ENCODE measurements at regions not wholly inside any gene's neighbourhood (a gene's known extent, or its start where the extent isn't known, plus 50 kb on each side); places are given as distances from the start of the nearest gene placed in this dataset.
"Not testable (repeated sequence)": the region's sequence is repeated elsewhere in the genome, so short reads cannot be mapped to it uniquely, and the experiment has no call there.

- ATAC-seq = no peak
- no peak for DNase-seq
- intact Hi-C loops (cut with micrococcal nuclease) = no loop called here
Observed at GRCh38 chr2:124967325-124967724, 942.2 kb downstream of the CNTNAP5 start.

DNA sequence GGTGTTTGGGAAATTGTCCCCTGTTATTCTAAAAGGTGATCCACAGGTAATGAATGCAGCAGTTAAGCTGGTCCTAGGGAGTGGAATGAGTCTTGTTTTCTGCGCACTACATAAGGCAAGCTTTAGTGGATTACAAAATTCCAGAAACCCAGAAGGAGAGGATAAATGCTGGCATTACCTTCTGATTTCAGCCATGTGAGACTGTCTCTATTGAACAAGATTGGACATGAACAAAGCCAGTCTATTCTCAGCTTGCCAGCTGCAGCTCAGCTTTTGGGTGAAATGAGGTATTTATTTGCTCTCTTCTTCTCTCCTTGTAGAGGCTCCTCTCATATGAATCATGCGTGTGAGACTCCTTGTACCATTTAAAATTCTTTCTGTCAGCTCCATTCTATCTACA lies 944.9 kb downstream of the CNTNAP5 start:
- DNase-seq (no peak), ATAC-seq (no peak)
- intact Hi-C loops (cut with micrococcal nuclease) = no loop called here

GRCh38 chr2:124973396-124973795 lies 948.3 kb downstream of the CNTNAP5 start:
- intact Hi-C loops (cut with micrococcal nuclease) = no loop called here
- no peak for DNase-seq
- no peak for ATAC-seq

DNA sequence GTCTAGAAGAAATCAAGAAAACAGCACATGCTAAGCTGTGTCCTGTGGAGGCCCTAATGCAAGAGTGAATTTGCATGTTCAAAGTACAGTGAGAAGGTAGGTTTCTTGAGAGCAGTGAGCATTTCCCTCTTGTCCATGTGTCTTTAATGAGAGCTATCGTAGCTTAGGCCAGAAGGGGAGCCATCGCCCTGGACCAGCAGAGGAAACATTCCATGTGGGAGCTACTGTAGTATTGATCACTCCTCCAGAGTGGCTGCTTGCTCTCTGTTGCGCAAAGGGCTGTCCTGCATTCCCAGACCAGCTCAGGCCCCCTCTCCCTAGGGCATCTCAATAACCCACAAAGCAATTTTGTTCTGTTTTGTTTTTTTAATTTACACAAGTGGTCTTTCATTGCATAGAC lies 950.1 kb downstream of the CNTNAP5 start:
- intact Hi-C loops (cut with micrococcal nuclease) = no loop called here
- ATAC-seq (no peak), DNase-seq (no peak)

GRCh38 chr2:124975648-124976047 lies 950.6 kb downstream of the CNTNAP5 start:
- DNase-seq (no peak), ATAC-seq (no peak)
- intact Hi-C loops (cut with micrococcal nuclease) = no loop called here

GRCh38 chr2:124978597-124978996 lies 953.5 kb downstream of the CNTNAP5 start:
- DNase-seq (no peak), ATAC-seq (no peak)
- intact Hi-C loops (cut with micrococcal nuclease) = no loop called here

DNA sequence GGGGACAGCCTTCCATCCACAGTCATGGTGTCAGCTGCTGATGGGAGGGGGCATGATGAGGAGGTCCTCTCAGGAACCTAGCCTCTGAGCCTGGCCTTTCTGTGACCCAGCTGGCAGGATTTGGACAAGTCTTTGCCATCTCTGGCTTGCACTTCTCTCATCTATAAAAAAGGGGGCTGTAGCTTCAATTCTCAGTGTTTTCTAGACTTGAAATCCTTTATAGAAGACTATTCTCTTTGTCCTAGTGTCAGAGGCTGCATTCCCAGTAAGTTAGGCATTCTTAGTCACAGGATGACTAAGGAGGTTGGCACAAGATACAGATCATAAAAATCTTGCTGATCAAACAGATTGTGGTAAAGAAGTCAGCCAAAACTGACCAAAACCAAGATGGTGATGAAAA lies 958.5 kb downstream of the CNTNAP5 start:
- intact Hi-C loops (cut with micrococcal nuclease) = no loop called here
- ATAC-seq (no peak), DNase-seq (no peak)

DNA sequence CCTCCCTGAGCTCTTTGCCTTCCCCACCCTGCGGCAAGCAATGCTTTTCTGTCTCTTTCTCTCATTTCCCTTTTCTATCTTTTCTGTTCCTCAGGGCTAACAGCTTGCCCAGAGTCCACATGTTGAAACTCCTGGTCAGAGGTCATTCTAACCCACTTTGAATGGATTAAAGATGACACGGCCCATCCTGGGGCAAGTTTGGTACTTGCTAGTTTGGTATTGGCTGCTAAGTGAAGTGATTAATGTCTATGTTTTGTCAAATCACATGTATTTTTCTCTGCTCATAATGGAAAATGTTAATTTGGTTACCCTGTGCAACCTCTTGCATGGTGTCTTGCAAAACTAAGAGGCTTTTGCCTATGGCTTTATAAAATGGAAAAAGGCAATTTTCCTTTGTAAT lies 960.2 kb downstream of the CNTNAP5 start:
- intact Hi-C loops (cut with micrococcal nuclease) = no loop called here
- DNase-seq (no peak), ATAC-seq (no peak)

GRCh38 chr2:124986136-124986535 lies 961.0 kb downstream of the CNTNAP5 start:
- intact Hi-C loops (cut with micrococcal nuclease) = no loop called here
- no peak for ATAC-seq
- DNase-seq = no peak

DNA sequence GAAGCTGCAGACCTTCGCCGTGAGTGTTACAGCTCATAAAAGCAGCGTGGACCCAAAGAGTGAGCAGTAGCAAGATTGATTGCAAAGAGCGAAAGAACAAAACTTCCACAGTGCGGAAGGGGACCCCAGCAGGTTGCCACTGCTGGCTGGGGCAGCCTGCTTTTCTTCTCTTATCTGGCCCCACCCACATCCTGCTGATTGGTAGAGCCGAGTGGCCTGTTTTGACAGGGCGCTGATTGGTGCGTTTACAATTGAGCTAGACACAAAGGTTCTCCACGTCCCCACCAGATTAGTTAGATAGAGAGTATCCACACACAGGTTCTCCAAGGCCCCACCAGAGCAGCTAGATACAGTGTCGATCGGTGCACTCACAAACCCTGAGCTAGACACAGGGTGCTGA lies 961.8 kb downstream of the CNTNAP5 start:
- intact Hi-C loops (cut with micrococcal nuclease); ATAC-seq: not testable (repeated sequence)

DNA sequence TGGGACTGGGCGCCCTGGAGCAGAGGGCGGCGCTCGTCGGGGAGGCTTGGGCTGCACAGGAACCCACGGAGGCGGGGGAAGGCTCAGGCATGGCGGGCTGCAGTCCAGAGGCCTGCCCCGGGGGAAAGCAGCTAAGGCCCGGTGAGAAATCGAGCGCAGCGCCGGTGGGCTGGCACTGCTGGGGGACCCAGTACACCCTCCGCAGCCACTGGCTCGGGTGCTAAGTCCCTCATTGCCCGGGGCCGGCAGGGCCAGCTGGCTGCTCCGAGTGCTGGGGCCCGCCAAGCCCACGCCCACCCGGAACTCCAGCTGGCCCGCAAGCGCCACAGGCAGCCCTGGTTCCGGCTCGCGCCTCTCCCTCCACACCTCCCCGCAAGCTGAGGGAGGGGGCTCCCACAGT lies 962.3 kb downstream of the CNTNAP5 start:
- ATAC-seq; DNase-seq; intact Hi-C loops (cut with micrococcal nuclease): not testable (repeated sequence)

More for the DNA sequence above, 961.8 kb downstream of the CNTNAP5 start:
- not testable (repeated sequence) for DNase-seq

DNA sequence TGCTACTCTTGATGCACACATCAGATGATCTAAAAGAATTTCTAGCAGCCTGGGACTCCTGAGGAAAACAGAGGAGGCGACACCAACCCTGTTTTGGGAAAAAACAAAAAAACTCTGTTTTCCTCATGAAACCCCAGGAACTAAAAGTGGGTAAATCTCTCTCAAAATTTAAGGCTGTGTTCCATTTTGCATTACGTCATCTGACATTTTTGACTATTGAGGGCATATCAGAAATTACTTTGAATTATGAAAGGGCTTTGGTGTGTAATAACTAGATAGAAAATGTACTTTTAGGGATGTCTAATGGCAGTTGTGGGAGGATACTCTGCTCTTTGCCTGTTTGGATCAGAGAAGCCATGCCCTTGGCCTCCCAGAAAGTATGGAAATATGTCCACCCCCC lies 963.0 kb downstream of the CNTNAP5 start:
- no peak for ATAC-seq
- intact Hi-C loops (cut with micrococcal nuclease) = no loop called here
- DNase-seq = no peak

DNA sequence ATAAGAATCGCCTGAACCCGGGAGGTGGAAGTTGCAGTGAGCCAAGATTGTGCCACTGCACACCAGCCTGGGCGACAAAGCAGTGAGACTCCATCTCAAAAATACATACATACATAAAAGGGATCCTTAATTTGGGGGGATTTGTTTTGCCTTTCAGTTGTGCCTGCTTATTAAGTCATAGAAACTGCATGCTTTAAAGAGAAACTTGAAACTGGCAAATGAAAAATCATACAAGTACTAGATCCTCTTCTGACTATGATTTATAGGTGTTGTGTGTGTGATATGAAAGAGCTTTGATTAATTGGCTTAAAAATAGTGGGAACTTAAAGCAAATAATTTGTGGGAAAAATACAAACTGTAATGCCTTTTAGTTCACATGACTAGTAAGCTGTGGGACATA lies 963.7 kb downstream of the CNTNAP5 start:
- ATAC-seq (no peak), DNase-seq (no peak)
- intact Hi-C loops (cut with micrococcal nuclease) = no loop called here

DNA sequence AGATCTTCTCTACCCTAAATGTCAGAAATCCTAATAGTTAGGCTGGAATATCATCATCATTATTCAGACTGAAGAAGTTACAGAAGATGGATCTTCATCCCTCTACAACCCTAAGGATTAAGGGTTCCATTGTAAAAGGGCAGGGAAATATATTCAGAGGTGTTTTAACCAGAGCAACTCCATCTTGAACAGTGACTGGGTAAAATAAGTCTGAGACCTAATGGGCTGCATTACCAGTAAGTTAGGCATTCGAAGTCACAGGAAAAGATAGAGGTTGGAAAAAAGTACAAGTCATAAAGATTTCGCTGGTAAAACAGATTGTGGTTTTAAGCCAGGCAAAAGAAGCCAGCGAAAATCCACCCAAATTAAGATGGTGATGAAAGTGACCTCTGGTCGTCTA lies 968.7 kb downstream of the CNTNAP5 start:
- intact Hi-C loops (cut with micrococcal nuclease) = no loop called here
- ATAC-seq = no peak

DNA sequence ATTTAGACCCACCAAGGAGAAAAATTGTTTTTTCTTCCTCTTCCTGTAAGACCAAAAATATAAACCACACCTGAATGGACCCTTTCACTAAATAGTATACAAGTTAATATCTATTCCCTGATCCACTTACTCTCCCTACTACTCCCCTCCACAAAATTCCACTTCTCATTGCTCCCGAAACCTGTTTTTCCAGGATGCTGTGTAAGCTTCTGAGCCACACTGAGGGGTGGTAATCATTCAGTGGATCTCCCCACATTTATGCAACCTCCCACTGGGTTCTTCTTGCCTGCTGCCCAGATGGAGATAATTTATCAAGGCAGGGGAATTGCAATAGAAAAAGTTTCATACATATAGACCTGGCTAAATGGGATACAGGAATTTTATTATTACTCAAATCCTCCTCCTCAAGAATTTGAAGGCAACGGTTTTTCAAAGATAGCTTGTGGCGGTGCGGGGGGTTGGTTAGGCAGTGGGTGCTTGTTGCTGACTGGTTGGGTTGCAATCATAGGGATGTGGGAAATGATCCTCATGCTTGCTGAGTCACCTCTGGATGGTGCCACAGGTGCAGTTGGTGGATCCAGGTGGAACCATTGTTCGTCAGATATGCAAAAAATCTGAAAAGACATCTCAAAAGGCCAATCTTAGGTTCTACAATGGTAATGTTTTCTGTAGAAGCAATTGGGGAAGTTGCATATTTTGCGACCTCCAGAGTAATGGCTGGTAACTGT lies 970.3 kb downstream of the CNTNAP5 start:
- ATAC-seq (no peak), DNase-seq (no peak)
- intact Hi-C loops (cut with micrococcal nuclease) = no loop called here

More for the DNA sequence above, 968.7 kb downstream of the CNTNAP5 start:
- DNase-seq = no peak

DNA sequence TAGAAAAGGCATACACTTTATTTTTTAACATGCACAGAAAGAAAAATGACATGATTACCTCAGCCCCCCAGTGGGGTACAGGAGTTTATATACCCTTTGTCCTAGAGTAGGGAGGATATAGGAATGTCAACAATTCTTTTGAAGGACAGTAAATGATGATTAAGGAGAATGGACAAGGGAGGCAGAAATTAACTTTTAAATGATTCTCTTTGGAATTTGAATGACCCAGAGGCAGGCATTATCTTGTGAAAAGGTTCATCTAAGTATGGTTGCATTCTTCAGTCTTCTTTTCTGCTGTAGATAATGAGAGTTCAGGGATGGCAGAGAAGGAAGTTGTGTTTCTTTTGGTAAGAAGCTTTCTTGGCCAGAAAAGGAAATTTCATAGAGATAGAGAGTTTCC lies 971.3 kb downstream of the CNTNAP5 start:
- DNase-seq = no peak
- ATAC-seq = no peak
- intact Hi-C loops (cut with micrococcal nuclease) = no loop called here

GRCh38 chr2:124999906-125000305 lies 974.8 kb downstream of the CNTNAP5 start:
- ATAC-seq (no peak), DNase-seq (no peak)
- intact Hi-C loops (cut with micrococcal nuclease) = no loop called here

GRCh38 chr2:125004106-125004800 lies 979.2 kb downstream of the CNTNAP5 start:
- ATAC-seq (no peak), DNase-seq (no peak)
- intact Hi-C loops (cut with micrococcal nuclease) = no loop called here

DNA sequence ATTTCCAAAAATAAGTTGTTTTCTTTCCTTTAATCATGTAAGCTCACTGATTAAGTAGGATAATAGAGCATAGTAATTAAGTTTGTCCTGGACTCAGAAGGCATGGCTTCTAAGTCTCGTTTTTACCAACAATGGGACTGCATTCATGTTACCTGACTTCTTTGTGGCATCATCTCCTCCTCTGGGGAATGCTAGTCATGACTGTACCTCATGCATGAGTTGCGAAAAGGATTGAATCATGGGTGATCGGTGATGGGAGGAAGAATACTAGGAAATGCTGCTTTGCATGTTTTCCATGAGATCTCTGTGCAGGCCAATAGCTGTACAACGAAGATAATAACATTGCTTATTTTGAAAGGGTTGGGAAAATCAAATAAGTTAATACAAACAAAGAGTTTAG lies 981.6 kb downstream of the CNTNAP5 start:
- DNase-seq = no peak
- ATAC-seq = no peak
- intact Hi-C loops (cut with micrococcal nuclease) = no loop called here

GRCh38 chr2:125028721-125029120 lies 1003.6 kb downstream of the CNTNAP5 start:
- DNase-seq, ATAC-seq: not testable (repeated sequence)

DNA sequence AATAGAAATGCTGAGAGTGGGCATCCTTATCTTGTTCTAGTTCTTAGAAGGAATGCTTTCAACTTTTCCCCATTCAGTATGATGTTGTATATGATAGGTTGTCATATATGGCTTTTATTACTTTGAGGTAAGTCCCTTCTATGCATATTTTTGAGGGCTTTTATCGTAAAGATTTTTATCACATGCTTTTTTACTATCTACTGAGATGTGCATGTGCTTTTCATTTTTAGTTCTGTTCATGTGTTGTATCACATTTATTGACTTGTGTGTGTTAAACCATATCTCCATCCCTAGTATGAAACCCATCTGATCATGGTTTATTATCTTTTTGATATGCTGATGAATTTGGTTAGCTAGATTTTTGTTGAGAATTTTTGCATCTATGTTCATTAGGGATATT lies 1008.8 kb downstream of the CNTNAP5 start:
- DNase-seq (no peak), ATAC-seq (no peak)
- intact Hi-C loops (cut with micrococcal nuclease) = no loop called here

More at GRCh38 chr2:125028721-125029120, 1003.6 kb downstream of the CNTNAP5 start:
- intact Hi-C loops (cut with micrococcal nuclease) = not testable (repeated sequence)

Measured in left ventricle myocardium superior (tissue), 1 donor.